ENCODE measurements at regions not wholly inside any gene's neighbourhood (a gene's known extent, or its start where the extent isn't known, plus 50 kb on each side); places are given as distances from the start of the nearest gene placed in this dataset.
"Not testable (repeated sequence)": the region's sequence is repeated elsewhere in the genome, so short reads cannot be mapped to it uniquely, and the experiment has no call there.

DNA sequence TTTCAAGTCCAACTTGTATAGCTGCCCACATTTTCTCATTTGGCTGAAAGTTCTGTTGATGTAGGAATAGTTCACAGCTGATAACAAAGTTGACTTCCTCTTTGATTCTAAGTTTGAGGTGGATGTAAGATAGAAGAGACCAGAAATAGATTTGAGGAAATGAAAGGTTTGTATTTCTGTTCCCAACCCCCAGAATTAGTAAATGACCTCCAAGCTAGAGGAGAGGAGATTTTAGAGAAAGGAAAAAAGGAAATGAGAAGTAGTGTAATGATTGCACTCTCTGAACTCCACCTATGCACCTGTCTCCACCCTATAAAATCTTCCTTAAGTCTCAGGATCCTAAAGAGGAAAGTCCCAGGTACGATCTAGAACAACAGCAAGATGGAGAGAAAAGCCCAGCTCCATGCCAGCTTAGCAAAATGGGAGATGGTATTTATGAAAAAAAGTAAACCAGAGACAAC lies 130.4 kb upstream of the POC5 start:
- DNase-seq: no peak

DNA sequence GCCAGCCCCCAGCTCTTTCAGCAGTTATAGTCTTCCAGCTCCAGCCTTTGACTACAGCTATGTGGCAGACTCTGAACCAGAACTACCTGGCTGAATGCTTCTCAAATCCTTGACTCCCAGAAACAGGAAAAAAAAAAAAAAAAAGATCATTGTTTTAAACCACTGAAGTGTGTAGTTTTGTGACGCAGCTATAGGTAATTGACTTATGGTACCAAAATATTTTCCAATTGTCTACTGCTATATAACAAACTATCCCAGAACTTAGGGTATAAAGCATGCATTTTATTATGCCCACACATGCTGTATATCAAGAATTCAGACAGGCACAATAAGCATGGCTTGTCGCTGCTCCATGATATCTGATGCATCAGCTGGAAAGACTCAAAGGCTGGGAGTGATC lies 127.1 kb upstream of the POC5 start:
- no peak for DNase-seq

DNA sequence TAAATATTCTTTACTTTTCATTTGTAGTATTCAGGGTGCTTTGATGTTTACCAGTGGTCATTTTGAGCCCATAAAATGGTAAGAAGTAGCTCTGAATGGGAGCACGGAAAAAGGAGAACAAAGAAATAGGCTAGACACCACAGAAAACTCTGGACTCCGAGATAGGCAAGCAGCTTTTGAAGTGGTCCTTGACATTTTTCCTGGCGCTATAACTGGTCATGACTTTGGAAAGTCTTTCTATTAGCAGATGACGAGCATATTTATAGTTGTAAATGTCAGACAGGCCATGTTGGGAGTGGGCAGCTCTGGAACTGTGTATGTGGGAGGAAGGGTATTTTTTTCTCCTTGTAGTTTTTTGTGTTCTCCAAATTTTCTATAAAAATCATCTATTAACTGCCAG lies 126.1 kb upstream of the POC5 start:
- no peak for DNase-seq

DNA sequence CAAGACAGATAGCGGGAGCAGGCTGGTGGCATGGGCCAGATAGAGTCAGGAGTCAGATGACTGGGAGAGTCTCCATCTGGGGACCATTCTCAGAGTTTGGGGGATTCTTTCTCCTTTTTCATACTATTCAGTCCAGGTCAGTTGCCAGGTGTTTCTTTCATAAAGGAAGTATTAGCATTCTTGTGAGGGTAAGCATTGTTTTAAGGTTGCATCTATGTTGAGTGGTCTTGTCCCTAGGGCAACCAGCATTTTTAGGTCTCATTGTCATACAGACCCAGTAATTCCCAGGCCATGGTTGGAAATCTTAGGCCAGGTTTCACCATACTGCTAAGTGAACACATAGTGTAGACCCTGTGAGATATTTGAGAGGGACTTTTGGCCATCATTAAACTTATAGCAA lies 122.3 kb upstream of the POC5 start:
- no peak for DNase-seq

DNA sequence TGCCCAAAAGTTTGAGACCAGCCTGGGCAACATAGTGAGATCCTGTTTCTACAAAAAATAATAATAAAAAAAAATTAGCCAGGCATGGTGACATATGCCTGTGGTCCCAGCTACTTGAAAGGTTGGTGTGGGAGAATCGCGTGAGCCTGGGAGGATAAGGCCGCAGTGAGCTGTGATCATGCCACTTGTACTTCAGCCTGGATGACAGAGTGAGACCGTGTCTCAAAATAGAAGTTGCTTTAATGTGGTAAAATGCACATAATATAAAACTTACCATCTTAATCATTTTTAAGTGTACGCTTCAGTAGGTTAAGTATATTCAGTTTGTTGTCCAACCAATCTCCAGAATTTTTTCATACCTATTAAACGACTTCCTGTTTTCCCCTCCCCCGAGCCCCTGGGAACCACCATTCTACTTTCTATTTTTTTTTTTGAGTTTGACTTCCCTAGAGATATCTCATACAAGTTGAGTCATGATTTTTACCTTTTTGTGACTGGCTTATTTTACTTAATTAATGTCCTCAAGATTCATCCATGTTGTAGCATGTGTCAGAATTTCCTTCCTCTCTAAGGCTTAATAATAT lies 120.1 kb upstream of the POC5 start:
- DNase-seq: no peak

DNA sequence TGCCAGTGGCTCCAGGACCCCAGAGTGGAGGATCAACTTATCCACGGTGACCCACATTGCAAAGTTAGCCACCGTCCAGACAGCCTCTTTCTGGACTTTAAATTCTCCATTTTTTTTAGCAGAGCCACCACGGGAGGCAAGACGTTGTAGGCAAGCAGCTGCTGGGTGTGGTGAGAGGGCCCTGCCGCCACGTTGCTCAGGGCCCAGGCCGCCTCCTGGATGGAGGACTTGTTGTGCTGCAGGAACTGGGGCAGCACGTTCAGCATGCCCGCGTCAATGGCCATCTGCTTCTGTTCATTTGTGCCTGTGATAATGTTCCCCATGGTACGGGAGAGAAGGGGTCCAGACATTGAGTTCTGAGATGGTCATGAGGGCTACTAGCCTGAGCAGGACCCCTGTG lies 114.3 kb upstream of the POC5 start:
- no peak for DNase-seq

DNA sequence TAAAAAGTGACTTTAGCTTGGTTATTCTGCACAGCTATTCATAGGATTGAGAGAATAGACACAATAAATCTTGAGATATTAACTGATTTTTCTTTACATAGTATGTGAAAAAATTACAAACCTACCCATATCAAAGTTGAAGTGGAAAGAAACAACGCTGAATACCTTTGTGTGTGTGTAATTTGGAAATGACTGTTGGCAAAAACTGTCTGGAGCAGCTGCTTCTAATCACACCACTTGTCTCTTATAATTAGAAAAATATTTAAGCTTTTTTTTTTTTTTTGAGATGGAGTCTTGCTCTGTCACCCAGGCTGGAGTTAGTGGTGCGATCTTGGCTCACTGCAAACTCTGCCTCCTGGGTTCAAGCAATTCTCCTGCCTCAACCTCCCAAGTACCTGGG lies 110.8 kb upstream of the POC5 start:
- no peak for DNase-seq

DNA sequence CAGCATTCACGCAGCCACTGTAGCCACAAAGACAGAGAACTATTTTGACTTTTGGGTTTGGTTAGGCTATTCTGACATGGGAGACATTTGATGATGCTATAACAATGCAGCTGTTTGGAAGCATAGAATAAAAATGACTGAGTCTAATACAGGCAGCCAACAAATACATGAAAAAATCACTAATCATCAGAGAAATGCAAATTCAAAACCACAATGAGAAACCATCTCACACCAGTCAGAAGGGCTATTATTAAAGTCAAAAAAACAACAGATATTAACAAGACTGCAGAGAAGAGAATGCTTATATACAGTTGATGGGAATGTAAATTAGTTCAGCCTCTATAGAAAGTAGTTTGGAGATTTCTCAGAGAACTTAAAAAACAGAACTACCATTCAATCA lies 107.1 kb upstream of the POC5 start:
- DNase-seq: no peak

DNA sequence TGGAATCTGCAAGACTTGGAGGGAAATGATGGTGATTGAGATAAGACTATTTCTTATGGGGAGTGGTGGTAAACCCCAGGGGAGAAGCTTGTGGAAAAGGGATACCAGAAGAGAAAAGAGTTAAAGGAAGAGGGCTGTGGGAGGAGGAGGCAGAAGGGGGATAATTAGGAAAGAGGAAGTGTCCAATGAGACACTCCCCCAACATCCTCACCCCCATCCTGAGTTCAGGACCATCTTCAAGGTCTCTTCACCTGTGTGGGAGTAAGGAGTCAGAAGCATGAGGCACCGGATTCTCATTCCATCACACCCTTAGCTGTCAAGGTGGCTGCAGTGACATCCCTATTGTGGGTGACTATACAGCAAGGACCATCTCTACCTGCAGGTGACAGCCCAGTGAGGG lies 106.6 kb upstream of the POC5 start:
- no peak for DNase-seq

DNA sequence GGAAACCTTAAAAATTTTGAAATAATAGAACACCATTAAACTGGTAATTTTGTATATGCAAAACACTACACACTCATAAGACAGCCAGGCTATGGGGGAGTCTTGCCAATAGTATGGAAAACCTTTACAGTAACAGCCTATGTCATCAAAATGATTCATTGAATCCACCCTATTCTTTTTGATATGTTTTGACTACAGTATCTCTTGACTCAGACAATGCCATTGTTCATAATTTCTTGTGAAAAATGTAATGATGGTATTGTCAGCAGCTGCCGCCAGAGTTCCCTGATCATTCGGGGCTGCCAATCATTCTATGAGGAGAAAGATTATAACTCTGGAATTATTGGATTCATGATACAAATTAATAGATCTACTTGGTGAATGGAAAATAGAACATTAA lies 101.4 kb upstream of the POC5 start:
- peak in 2 of 56 donors; percentile 15 to 22 for DNase-seq

DNA sequence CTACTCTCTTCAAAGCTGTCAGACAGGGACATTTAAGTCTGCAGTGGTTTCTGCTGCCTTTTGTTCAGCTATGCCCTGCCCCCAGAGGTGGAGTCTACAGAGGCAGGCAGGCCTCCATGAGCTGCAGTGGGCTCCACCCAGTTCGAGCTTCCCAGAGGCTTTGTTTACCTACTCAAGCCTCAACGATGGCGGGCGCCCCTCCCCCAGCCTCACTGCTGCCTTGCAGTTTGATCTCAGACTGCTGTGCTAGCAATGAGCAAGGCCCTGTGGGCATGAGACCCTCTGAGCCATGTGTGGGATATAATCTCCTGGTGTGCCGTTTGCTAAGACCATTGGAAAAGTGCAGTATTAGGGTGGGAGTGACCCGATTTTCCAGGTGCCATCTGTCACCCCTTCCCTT lies 82.5 kb upstream of the POC5 start:
- not testable (repeated sequence) for DNase-seq

DNA sequence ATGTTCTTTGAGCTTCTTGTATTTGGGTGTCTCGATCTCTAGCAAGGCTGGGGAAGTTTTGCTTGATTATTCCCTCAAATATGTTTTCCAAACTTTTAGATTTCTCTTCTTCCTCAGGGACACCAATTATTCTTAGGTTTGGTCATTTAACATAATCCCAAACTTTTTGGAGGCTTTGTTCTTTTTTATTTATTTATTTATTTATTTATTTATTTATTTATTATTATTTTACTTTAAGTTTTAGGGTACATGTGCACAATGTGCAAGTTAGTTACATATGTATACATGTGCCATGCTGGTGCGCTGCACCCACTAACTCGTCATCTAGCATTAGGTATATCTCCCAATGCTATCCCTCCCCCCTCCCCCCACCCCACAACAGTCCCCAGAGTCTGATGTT lies 52.1 kb upstream of the POC5 start:
- DNase-seq: not testable (repeated sequence)
